HCT116 (cell line): ENCODE measurements at regions not wholly inside any gene's neighbourhood (a gene's known extent, or its start where the extent isn't known, plus 50 kb on each side); places are given as distances from the start of the nearest gene placed in this dataset.

Source experiments
- ATAC-seq: fragments of 200-7000 bp; cut with Tn5 transposase; 2 replicates; pipeline ENCODE4 v1.9.1; 2020; ENCODE audit warnings: mild to moderate bottlenecking, moderate library complexity
- BruUV-seq: library from RNA; stranded (reverse); fragments of 400-500 nt; replicated peaks from 2 replicates; lab custom pipeline; 2021; lab: Mats Ljungman, UMichigan
- CTCF ChIA-PET: fragments of 300-600 bp; sonication (Branson Sonifier 250); formaldehyde crosslinking; loops from one replicate; lab custom pipeline; 2021; ENCODE audit warnings: antibody characterized with exemption; lab: Charles Lee
- POLR2A ChIA-PET: fragments of 300-600, 350-600 bp; sonication (Branson Sonifier 250); formaldehyde crosslinking; loops from one replicate; lab custom pipeline; 2021; ENCODE audit warnings: antibody characterized with exemption; lab: Charles Lee
- RAD21 ChIA-PET, 2 experiments: fragments of 300-600 bp; sonication (Branson Sonifier 250); formaldehyde crosslinking; loops; one replicate each; lab custom pipeline; 2023; ENCODE audit warnings: low total read pairs in 2 of 2; ENCODE audit not compliant: uncharacterized antibody in 2 of 2, unreplicated experiment in 2 of 2, low non-redundant PET in 1 of 2; lab: Charles Lee
- DNase-seq: peaks from one replicate; pipeline ENCODE4 v3.0.0-alpha.2; 2010; ENCODE audit warnings: low read depth, low spot score
- H2AFZ ChIP-seq: fragments of 200-600 bp; shearing (Covaris generic), sonication (generic); 2 replicates; pipeline ENCODE4 v1.6.1; 2017; ENCODE audit warnings: low read depth, mixed run types, mixed read lengths, antibody characterized with exemption, low read length; ENCODE audit not compliant: poor library complexity, severe bottlenecking
- H3K27ac ChIP-seq: 2 replicates; pipeline ENCODE4 v1.5.1; 2012; ENCODE audit warnings: low read depth, low read length
- H3K27me3 ChIP-seq: fragments of 200-600 bp; sonication (generic); 2 replicates; pipeline ENCODE4 v1.6.1; 2016; ENCODE audit warnings: mixed run types, low read length, mixed read lengths; ENCODE audit not compliant: insufficient read depth
- H3K36me3 ChIP-seq, 2 experiments: fragments of 200-500 bp in 1 of 2; fragments of 200-600 bp in 1 of 2; sonication (Bioruptor generic) in 1 of 2; sonication (generic) in 1 of 2; 2 replicates each; pipeline versions ENCODE4 v1.5.1 to v1.6.1; 2014 to 2016; ENCODE audit warnings: low read length in 2 of 2, inconsistent platforms in 1 of 2, mixed read lengths in 1 of 2, mixed run types in 1 of 2; ENCODE audit not compliant: insufficient read depth in 2 of 2, control insufficient read depth in 1 of 2
- H3K4me1 ChIP-seq, 2 experiments: fragments of 200-600 bp in 1 of 2; sonication (generic) in 1 of 2; 2 replicates each; pipeline versions ENCODE4 v1.5.1 to v1.6.1; 2012 to 2017; ENCODE audit warnings: low read length in 2 of 2, inconsistent platforms in 1 of 2, mild to moderate bottlenecking in 1 of 2, mixed read lengths in 1 of 2, mixed run types in 1 of 2, moderate library complexity in 1 of 2; ENCODE audit not compliant: insufficient read depth in 2 of 2, control insufficient read depth in 1 of 2
- H3K4me2 ChIP-seq: fragments of 200-600 bp; sonication (generic); 2 replicates; pipeline ENCODE4 v1.6.1; 2017; ENCODE audit warnings: mixed run types, low read length, mixed read lengths
- H3K4me3 ChIP-seq, 2 experiments: fragments of 200-600 bp in 1 of 2; sonication (generic) in 1 of 2; replicated peaks in 1 of 2; 2 replicates each; pipeline ENCODE4 v1.5.1; 2011 to 2016; ENCODE audit warnings: low read length in 2 of 2, control low read depth in 1 of 2, low read depth in 1 of 2, mild to moderate bottlenecking in 1 of 2, mixed read lengths in 1 of 2, mixed run types in 1 of 2
- H3K79me2 ChIP-seq: fragments of 200-600 bp; sonication (generic); 2 replicates; pipeline ENCODE4 v1.6.1; 2017; ENCODE audit warnings: mild to moderate bottlenecking, mixed run types, low read length, moderate library complexity, mixed read lengths; ENCODE audit not compliant: insufficient read depth
- H3K9ac ChIP-seq: fragments of 200-600 bp; sonication (generic); 2 replicates; pipeline ENCODE4 v1.6.1; 2016; ENCODE audit warnings: low read length, mixed read lengths
- H3K9me2 ChIP-seq: fragments of 200-600 bp; sonication (generic), shearing (Covaris generic); 2 replicates; pipeline ENCODE4 v1.6.1; 2017; ENCODE audit warnings: mixed run types, mild to moderate bottlenecking, moderate library complexity; ENCODE audit not compliant: insufficient read depth
- H3K9me3 ChIP-seq, 2 experiments: fragments of 200-500 bp in 1 of 2; fragments of 200-600 bp in 1 of 2; sonication (Bioruptor generic) in 1 of 2; sonication (generic) in 1 of 2; 2 replicates each; pipeline ENCODE4 v1.6.1; 2014 to 2017; ENCODE audit warnings: low read length in 2 of 2, mixed read lengths in 2 of 2, inconsistent platforms in 1 of 2, low read depth in 1 of 2, mild to moderate bottlenecking in 1 of 2, mixed run types in 1 of 2, moderate library complexity in 1 of 2; ENCODE audit not compliant: control insufficient read depth in 1 of 2, insufficient read depth in 1 of 2
- H4K20me1 ChIP-seq: fragments of 200-600 bp; sonication (generic), shearing (Covaris generic); 2 replicates; pipeline ENCODE4 v1.6.1; 2017; ENCODE audit warnings: mixed run types, mild to moderate bottlenecking, moderate library complexity; ENCODE audit not compliant: insufficient read depth
- ATF3 ChIP-seq: IDR thresholded peaks from 2 replicates; pipeline ENCODE4 v1.6.1; 2012
- CBX3 ChIP-seq: IDR thresholded peaks from 2 replicates; pipeline ENCODE4 v1.6.1; 2012; ENCODE audit warnings: low read depth
- CTCF ChIP-seq, 3 experiments: fragments of 200-600 bp in 1 of 3; sonication (generic) in 1 of 3; IDR thresholded peaks in 2 of 3; conservative IDR thresholded peaks in 1 of 3; 2 replicates each; pipeline ENCODE4 v1.5.1; 2012 to 2017; ENCODE audit warnings: low read depth in 2 of 3, low read length in 2 of 3, antibody characterized with exemption in 1 of 3, borderline replicate concordance in 1 of 3, control low read depth in 1 of 3, mild to moderate bottlenecking in 1 of 3, mixed read lengths in 1 of 3, mixed run types in 1 of 3, moderate library complexity in 1 of 3; ENCODE audit not compliant: insufficient read depth in 1 of 3
- ELF1 ChIP-seq: IDR thresholded peaks from 2 replicates; pipeline ENCODE4 v1.6.1; 2012; ENCODE audit warnings: low read depth, borderline replicate concordance
- POLR2A ChIP-seq: IDR thresholded peaks from 2 replicates; pipeline ENCODE4 v1.7.0; 2011; ENCODE audit warnings: borderline replicate concordance; ENCODE audit not compliant: insufficient read depth, insufficient read length; ENCODE audit errors: extremely low read depth
- POLR2AphosphoS5 ChIP-seq: IDR thresholded peaks from 2 replicates; pipeline ENCODE4 v1.6.1; 2011; ENCODE audit warnings: mild to moderate bottlenecking, low read depth, low read length, moderate library complexity
- RAD21 ChIP-seq: IDR thresholded peaks from 2 replicates; pipeline ENCODE4 v1.6.1; 2012; ENCODE audit warnings: low read depth, mild to moderate bottlenecking
- REST ChIP-seq: IDR thresholded peaks from 2 replicates; pipeline ENCODE4 v1.6.1; 2012; ENCODE audit warnings: low read depth
- SIN3A ChIP-seq: IDR thresholded peaks from 2 replicates; pipeline ENCODE4 v1.6.1; 2012; ENCODE audit warnings: low read depth
- SP1 ChIP-seq: IDR thresholded peaks from 2 replicates; pipeline ENCODE4 v1.6.1; 2012; ENCODE audit warnings: low read depth
- SRF ChIP-seq: IDR thresholded peaks from 2 replicates; pipeline ENCODE4 v1.6.1; 2012; ENCODE audit warnings: low read depth
- TCF7L2 ChIP-seq: IDR thresholded peaks from 2 replicates; pipeline ENCODE4 v1.7.0; 2011; ENCODE audit warnings: borderline replicate concordance, inconsistent platforms; ENCODE audit not compliant: insufficient read depth, insufficient read length; ENCODE audit errors: extremely low read depth
- ZBTB33 ChIP-seq: IDR thresholded peaks from 2 replicates; pipeline ENCODE4 v1.6.1; 2011; ENCODE audit warnings: mild to moderate bottlenecking, low read length, moderate library complexity; ENCODE audit not compliant: insufficient replicate concordance; ENCODE audit errors: extremely low read depth
- ZFX ChIP-seq: fragments of 450-650 bp; IDR thresholded peaks from 2 replicates; pipeline ENCODE4 v1.6.1; 2017
- intact Hi-C: fragments of 100-400 bp; cut with micrococcal nuclease; formaldehyde crosslinking; loops from 2 replicates; pipeline ENCODE4 v1.10.0; 2022

GRCh38 chr7:24365606-24366005 is 81.6 kb downstream of the NPY start:
- no peak for DNase-seq
- Histone ChIP-seq H4K20me1 (no peaks in the 10 kb centered on the region), H3K4me2 (no peak overlapping the region), H3K36me3 (no peaks in the 10 kb centered on the region), H3K4me3 (no peak overlapping the region), H3K27me3 (0 out of 2 replicates have a peak, but pooled peaks cover 3% of the 10 kb centered on the region), H3K9me2 (no peaks in the 10 kb centered on the region), H3K9ac (no peak overlapping the region), H3K4me1 (no peaks in the 10 kb centered on the region), H3K27ac (no peak overlapping the region), H3K9me3 (no peaks in the 10 kb centered on the region), H3K79me2 (no peaks in the 10 kb centered on the region), H2AFZ (no peak overlapping the region)
- intact Hi-C loops, result no loop called here
- no peak for ATAC-seq
- TF ChIP-seq SIN3A (no peak), POLR2A (no peak), SRF (no peak), REST (no peak), RAD21 (no peak), ZFX (no peak), POLR2AphosphoS5 (no peak), SP1 (no peak), ELF1 (no peak), TCF7L2 (no peak), ATF3 (no peak), ZBTB33 (no peak), CTCF (IDR thresholded peaks at IDR 0.05 in 2 of 3, conservative IDR thresholded peaks at IDR 0.05 in 1 of 3; ENCODE audit: borderline replicate concordance in 1 of 3, insufficient read depth in 1 of 3, low read depth in 2 of 3, low read length in 2 of 3) (no peak), CBX3 (no peak)
- RAD21 ChIA-PET, result no interaction called here
- CTCF ChIA-PET, result no interaction called here
- no TSS peak for BruUV-seq
- POLR2A ChIA-PET, result no interaction called here
